PFSK-1 (cell line): ENCODE measurements at regions not wholly inside any gene's neighbourhood (a gene's known extent, or its start where the extent isn't known, plus 50 kb on each side); places are given as distances from the start of the nearest gene placed in this dataset.

Source experiments
- POLR2AphosphoS5 ChIP-seq: IDR thresholded peaks from 2 replicates; pipeline ENCODE4 v1.6.1; 2012; ENCODE audit warnings: low read depth, mild to moderate bottlenecking, control low read depth, low read length, moderate library complexity
- TF ChIP-seq, protein P1 (sequence below), 2 experiments: IDR thresholded peaks; 2 replicates each; pipeline versions ENCODE4 v1.6.1 to v1.8.0; 2011 to 2012; ENCODE audit warnings: low read depth in 2 of 2, low read length in 2 of 2, control low read depth in 1 of 2, inconsistent platforms in 1 of 2, mild to moderate bottlenecking in 1 of 2, moderate library complexity in 1 of 2; ENCODE audit not compliant: insufficient read depth in 1 of 2

DNA sequence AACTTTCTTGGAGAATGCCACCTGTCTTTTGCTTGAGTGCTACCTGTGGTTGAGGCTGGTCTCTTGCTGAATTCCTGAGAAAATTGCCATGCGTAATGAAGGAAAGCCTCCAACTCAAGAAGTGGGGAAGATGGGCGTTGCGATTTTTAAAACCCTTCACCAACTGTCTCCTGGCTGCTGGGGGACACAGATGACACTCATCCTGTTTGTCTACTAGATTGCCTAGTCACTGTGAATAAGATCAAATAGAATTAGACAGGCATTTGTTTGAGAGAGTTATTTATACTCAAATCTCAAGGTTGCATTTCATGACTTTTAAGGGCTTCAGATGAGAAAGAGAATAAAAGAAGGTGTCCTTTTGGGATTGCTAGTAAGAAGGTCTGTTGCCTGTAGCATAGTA, 84.3 kb upstream of the MTPN start:
- TF ChIP-seq, protein P1, sequence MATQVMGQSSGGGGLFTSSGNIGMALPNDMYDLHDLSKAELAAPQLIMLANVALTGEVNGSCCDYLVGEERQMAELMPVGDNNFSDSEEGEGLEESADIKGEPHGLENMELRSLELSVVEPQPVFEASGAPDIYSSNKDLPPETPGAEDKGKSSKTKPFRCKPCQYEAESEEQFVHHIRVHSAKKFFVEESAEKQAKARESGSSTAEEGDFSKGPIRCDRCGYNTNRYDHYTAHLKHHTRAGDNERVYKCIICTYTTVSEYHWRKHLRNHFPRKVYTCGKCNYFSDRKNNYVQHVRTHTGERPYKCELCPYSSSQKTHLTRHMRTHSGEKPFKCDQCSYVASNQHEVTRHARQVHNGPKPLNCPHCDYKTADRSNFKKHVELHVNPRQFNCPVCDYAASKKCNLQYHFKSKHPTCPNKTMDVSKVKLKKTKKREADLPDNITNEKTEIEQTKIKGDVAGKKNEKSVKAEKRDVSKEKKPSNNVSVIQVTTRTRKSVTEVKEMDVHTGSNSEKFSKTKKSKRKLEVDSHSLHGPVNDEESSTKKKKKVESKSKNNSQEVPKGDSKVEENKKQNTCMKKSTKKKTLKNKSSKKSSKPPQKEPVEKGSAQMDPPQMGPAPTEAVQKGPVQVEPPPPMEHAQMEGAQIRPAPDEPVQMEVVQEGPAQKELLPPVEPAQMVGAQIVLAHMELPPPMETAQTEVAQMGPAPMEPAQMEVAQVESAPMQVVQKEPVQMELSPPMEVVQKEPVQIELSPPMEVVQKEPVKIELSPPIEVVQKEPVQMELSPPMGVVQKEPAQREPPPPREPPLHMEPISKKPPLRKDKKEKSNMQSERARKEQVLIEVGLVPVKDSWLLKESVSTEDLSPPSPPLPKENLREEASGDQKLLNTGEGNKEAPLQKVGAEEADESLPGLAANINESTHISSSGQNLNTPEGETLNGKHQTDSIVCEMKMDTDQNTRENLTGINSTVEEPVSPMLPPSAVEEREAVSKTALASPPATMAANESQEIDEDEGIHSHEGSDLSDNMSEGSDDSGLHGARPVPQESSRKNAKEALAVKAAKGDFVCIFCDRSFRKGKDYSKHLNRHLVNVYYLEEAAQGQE (IDR thresholded peaks at IDR 0.05; ENCODE audit: insufficient read depth in 1 of 2, low read depth in 2 of 2, low read length in 2 of 2) = no peak
- no peak for TF ChIP-seq POLR2AphosphoS5
